RWPE2 (cell line): ENCODE measurements at regions not wholly inside any gene's neighbourhood (a gene's known extent, or its start where the extent isn't known, plus 50 kb on each side); places are given as distances from the start of the nearest gene placed in this dataset.

Experiments
- ATAC-seq: fragments of 200-7000 bp; cut with Tn5 transposase; 3 replicates; pipeline ENCODE4 v1.9.1; 2021; ENCODE audit warnings: low read depth
- DNase-seq: peaks from one replicate; pipeline ENCODE4 v3.0.0-alpha.2; 2020; ENCODE audit warnings: low spot score
- H3K27ac ChIP-seq: fragments of 450-650 bp; 2 replicates; pipeline ENCODE4 v1.5.1; 2017; ENCODE audit warnings: mild to moderate bottlenecking; ENCODE audit not compliant: poor library complexity, severe bottlenecking
- H3K27me3 ChIP-seq: fragments of 250-450 bp; sonication (Bioruptor Pico); 2 replicates; pipeline ENCODE4 v1.5.1; 2021; ENCODE audit warnings: mild to moderate bottlenecking, moderate library complexity; ENCODE audit not compliant: insufficient read depth, poor library complexity, severe bottlenecking
- H3K36me3 ChIP-seq: fragments of 250-450 bp; sonication (Bioruptor Pico); 2 replicates; pipeline ENCODE4 v1.5.1; 2020; ENCODE audit warnings: low read depth, mild to moderate bottlenecking, moderate library complexity
- H3K4me1 ChIP-seq: fragments of 250-450 bp; sonication (Bioruptor Pico); 2 replicates; pipeline ENCODE4 v1.5.1; 2021; ENCODE audit warnings: mild to moderate bottlenecking, moderate library complexity; ENCODE audit not compliant: insufficient read depth, poor library complexity, severe bottlenecking
- H3K4me3 ChIP-seq: fragments of 250-450 bp; sonication (Bioruptor Pico); 2 replicates; pipeline ENCODE4 v1.5.1; 2021; ENCODE audit warnings: mild to moderate bottlenecking, moderate library complexity; ENCODE audit not compliant: severe bottlenecking
- H3K9me3 ChIP-seq: fragments of 250-450 bp; sonication (Bioruptor Pico); 2 replicates; pipeline ENCODE4 v1.5.1; 2021; ENCODE audit warnings: mild to moderate bottlenecking, moderate library complexity; ENCODE audit not compliant: severe bottlenecking
- TF ChIP-seq, protein P1 (sequence below): fragments of 450-650 bp; IDR thresholded peaks from one replicate; pipeline ENCODE4 v1.5.1; 2017; ENCODE audit warnings: mild to moderate bottlenecking, moderate library complexity; ENCODE audit not compliant: poor library complexity, severe bottlenecking

GRCh38 chr20:59405226-59406200 lies 105.1 kb downstream of the EDN3 start:
- Histone ChIP-seq H3K36me3 (no peaks in the 10 kb centered on the region), H3K4me1 (no peaks in the 10 kb centered on the region), H3K9me3 (no peaks in the 10 kb centered on the region), H3K27ac (no peak overlapping the region), H3K27me3 (peaks cover 94% of the 10 kb centered on the region), H3K4me3 (no peak overlapping the region)
- ATAC-seq (no peak), DNase-seq (peak; percentile 72)
- TF ChIP-seq, protein P1, sequence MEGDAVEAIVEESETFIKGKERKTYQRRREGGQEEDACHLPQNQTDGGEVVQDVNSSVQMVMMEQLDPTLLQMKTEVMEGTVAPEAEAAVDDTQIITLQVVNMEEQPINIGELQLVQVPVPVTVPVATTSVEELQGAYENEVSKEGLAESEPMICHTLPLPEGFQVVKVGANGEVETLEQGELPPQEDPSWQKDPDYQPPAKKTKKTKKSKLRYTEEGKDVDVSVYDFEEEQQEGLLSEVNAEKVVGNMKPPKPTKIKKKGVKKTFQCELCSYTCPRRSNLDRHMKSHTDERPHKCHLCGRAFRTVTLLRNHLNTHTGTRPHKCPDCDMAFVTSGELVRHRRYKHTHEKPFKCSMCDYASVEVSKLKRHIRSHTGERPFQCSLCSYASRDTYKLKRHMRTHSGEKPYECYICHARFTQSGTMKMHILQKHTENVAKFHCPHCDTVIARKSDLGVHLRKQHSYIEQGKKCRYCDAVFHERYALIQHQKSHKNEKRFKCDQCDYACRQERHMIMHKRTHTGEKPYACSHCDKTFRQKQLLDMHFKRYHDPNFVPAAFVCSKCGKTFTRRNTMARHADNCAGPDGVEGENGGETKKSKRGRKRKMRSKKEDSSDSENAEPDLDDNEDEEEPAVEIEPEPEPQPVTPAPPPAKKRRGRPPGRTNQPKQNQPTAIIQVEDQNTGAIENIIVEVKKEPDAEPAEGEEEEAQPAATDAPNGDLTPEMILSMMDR = no peak

DNA sequence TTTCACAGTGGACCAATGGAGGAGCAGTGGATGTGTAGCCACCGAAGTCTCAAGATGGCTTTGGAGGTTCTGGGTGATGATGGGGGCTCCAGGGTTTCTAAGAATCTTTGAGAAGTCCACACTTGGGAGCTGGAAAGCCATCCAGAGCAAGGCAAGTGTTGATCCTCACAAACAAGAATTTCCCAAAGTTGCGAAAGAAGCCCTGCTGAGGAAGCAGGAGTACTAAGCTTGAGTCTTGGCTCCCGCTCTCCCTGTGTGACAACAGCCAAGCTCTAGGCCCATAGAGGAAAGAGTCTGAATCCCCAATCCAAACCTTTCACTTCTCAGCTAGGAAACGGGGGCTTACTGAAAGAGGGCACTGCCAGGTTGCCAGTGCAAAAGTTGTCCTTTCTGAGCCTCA lies 106.0 kb downstream of the EDN3 start:
- H3K4me1 ChIP-seq = no peaks in the 10 kb centered on the region
- H3K9me3 ChIP-seq = no peaks in the 10 kb centered on the region
- TF ChIP-seq, protein P1 = no peak
- no peak overlapping the region for H3K27ac ChIP-seq
- no peaks in the 10 kb centered on the region for H3K36me3 ChIP-seq
- ATAC-seq (no peak), DNase-seq (no peak)
- no peak overlapping the region for H3K4me3 ChIP-seq
- H3K27me3 ChIP-seq = peaks cover 91% of the 10 kb centered on the region

- H3K27ac ChIP-seq = no peak overlapping the region
- peak; percentile 68 for DNase-seq
- H3K27me3 ChIP-seq = peaks cover 86% of the 10 kb centered on the region
- no peaks in the 10 kb centered on the region for H3K9me3 ChIP-seq
- H3K4me3 ChIP-seq = no peak overlapping the region
- no peaks in the 10 kb centered on the region for H3K36me3 ChIP-seq
- ATAC-seq = no peak
- TF ChIP-seq, protein P1 = no peak
- H3K4me1 ChIP-seq = no peaks in the 10 kb centered on the region
These were observed 110.8 kb downstream of the EDN3 start for GRCh38 chr20:59411170-59411569.

GRCh38 chr20:59411589-59411988 lies 111.2 kb downstream of the EDN3 start:
- Histone ChIP-seq H3K4me1 (no peaks in the 10 kb centered on the region), H3K27ac (no peak overlapping the region), H3K36me3 (no peaks in the 10 kb centered on the region), H3K9me3 (no peaks in the 10 kb centered on the region), H3K27me3 (peaks cover 86% of the 10 kb centered on the region), H3K4me3 (no peak overlapping the region)
- TF ChIP-seq, protein P1 = no peak
- DNase-seq = no peak
- ATAC-seq = no peak

GRCh38 chr20:59412181-59412580 lies 111.8 kb downstream of the EDN3 start:
- Histone ChIP-seq H3K4me3 (no peak overlapping the region), H3K27me3 (peaks cover 86% of the 10 kb centered on the region), H3K27ac (no peak overlapping the region), H3K36me3 (no peaks in the 10 kb centered on the region), H3K9me3 (no peaks in the 10 kb centered on the region), H3K4me1 (no peaks in the 10 kb centered on the region)
- ATAC-seq = no peak
- no peak for DNase-seq
- TF ChIP-seq, protein P1 = no peak
